Mesothelial cell of epicardium (in vitro differentiated cells): ENCODE measurements at regions not wholly inside any gene's neighbourhood (a gene's known extent, or its start where the extent isn't known, plus 50 kb on each side); places are given as distances from the start of the nearest gene placed in this dataset.

Experiments used
- DNase-seq, 2 experiments: peaks; one replicate each; pipeline ENCODE4 v3.0.0; 2021; ENCODE audit warnings: low spot score in 2 of 2; ENCODE audit not compliant: unreplicated experiment in 2 of 2
- H3K27ac Mint-ChIP-seq: 2 replicates; pipeline ENCODE4 v1.8.0; 2021; ENCODE audit warnings: mixed read lengths
- H3K27me3 Mint-ChIP-seq: 2 replicates; pipeline ENCODE4 v1.8.0; 2021; ENCODE audit warnings: low read depth, mixed read lengths
- H3K36me3 Mint-ChIP-seq: 2 replicates; pipeline ENCODE4 v1.8.0; 2021; ENCODE audit warnings: mixed read lengths
- H3K4me1 Mint-ChIP-seq: 2 replicates; pipeline ENCODE4 v1.8.0; 2021; ENCODE audit warnings: mixed read lengths
- H3K4me3 Mint-ChIP-seq: 2 replicates; pipeline ENCODE4 v1.8.0; 2021; ENCODE audit warnings: mild to moderate bottlenecking, moderate library complexity, mixed read lengths
- H3K9me3 Mint-ChIP-seq: 2 replicates; pipeline ENCODE4 v1.8.0; 2021; ENCODE audit warnings: mixed read lengths
- CTCF ChIP-seq: fragments of 200-600 bp; sonication (generic); IDR thresholded peaks from one replicate; pipeline ENCODE4 v1.5.0; 2021; ENCODE audit warnings: antibody characterized with exemption; ENCODE audit not compliant: unreplicated experiment

GRCh38 chr22:48520207-48520606 lies 1307.5 kb downstream of the BRD1 start:
- H3K27ac Mint-ChIP-seq: no peak overlapping the region
- DNase-seq: no peak
- H3K4me1 Mint-ChIP-seq: no peaks in the 10 kb centered on the region
- no peaks in the 10 kb centered on the region for H3K9me3 Mint-ChIP-seq
- TF ChIP-seq CTCF: no peak
- no peaks in the 10 kb centered on the region for H3K27me3 Mint-ChIP-seq
- H3K4me3 Mint-ChIP-seq: no peak overlapping the region
- no peaks in the 10 kb centered on the region for H3K36me3 Mint-ChIP-seq

GRCh38 chr22:48517039-48518030 lies 1310.3 kb downstream of the BRD1 start:
- H3K4me1 Mint-ChIP-seq: no peaks in the 10 kb centered on the region
- H3K27ac Mint-ChIP-seq: no peak overlapping the region
- H3K36me3 Mint-ChIP-seq: no peaks in the 10 kb centered on the region
- no peak for DNase-seq
- no peaks in the 10 kb centered on the region for H3K9me3 Mint-ChIP-seq
- H3K4me3 Mint-ChIP-seq: no peak overlapping the region
- H3K27me3 Mint-ChIP-seq: no peaks in the 10 kb centered on the region
- TF ChIP-seq CTCF: no peak

- Mint-ChIP-seq H3K4me1 (no peaks in the 10 kb centered on the region), H3K4me3 (no peak overlapping the region), H3K27ac (no peak overlapping the region), H3K27me3 (no peaks in the 10 kb centered on the region), H3K36me3 (no peaks in the 10 kb centered on the region), H3K9me3 (no peaks in the 10 kb centered on the region)
- DNase-seq: no peak
- no peak for TF ChIP-seq CTCF
Measured at GRCh38 chr22:48516571-48516970, 1311.1 kb downstream of the BRD1 start.

- no peak overlapping the region for H3K4me3 Mint-ChIP-seq
- H3K27me3 Mint-ChIP-seq: no peaks in the 10 kb centered on the region
- TF ChIP-seq CTCF: no peak
- H3K36me3 Mint-ChIP-seq: no peaks in the 10 kb centered on the region
- no peaks in the 10 kb centered on the region for H3K4me1 Mint-ChIP-seq
- H3K27ac Mint-ChIP-seq: no peak overlapping the region
- no peaks in the 10 kb centered on the region for H3K9me3 Mint-ChIP-seq
- no peak for DNase-seq
Measured at GRCh38 chr22:48515571-48516200, 1312.0 kb downstream of the BRD1 start.

- TF ChIP-seq CTCF: no peak
- Mint-ChIP-seq H3K9me3 (no peaks in the 10 kb centered on the region), H3K27me3 (no peaks in the 10 kb centered on the region), H3K36me3 (no peaks in the 10 kb centered on the region), H3K4me3 (no peak overlapping the region), H3K4me1 (no peaks in the 10 kb centered on the region), H3K27ac (no peak overlapping the region)
- DNase-seq: no peak
Measured at GRCh38 chr22:48513929-48514328, 1313.7 kb downstream of the BRD1 start.
